WI38 (cell line): ENCODE measurements at regions not wholly inside any gene's neighbourhood (a gene's known extent, or its start where the extent isn't known, plus 50 kb on each side); places are given as distances from the start of the nearest gene placed in this dataset.
"Not testable (repeated sequence)": the region's sequence is repeated elsewhere in the genome, so short reads cannot be mapped to it uniquely, and the experiment has no call there.

Experiments used
- H3K4me3 ChIP-seq: 2 replicates; pipeline ENCODE4 v1.5.1; 2011; ENCODE audit warnings: low read depth, mild to moderate bottlenecking, control low read depth, low read length
- TF ChIP-seq, protein P1 (sequence below): IDR thresholded peaks from 2 replicates; pipeline ENCODE4 v1.5.1; 2012; ENCODE audit warnings: low read depth, mild to moderate bottlenecking, control low read depth, low read length

DNA sequence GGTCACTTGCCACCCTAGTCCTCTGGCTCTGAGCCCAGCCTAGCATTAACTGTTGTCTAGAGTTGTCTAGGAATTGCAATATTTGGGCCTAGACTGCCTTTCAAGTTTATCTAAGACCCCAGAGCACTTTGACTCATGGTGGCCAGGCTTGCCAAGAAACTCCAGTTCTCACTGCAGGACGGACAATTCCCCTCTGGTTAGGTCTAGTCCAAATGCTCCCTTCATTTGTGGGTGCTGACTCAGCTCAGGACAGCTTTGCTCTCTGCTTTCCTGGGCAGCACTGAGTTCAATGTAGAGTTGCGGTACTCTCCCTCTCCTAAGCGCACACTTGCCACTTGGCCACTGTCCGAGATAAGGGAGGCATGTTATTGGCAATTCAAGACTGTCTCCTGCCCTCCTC lies 619.4 kb downstream of the TLE1 start:
- no peak overlapping the region for H3K4me3 ChIP-seq
- TF ChIP-seq, protein P1, sequence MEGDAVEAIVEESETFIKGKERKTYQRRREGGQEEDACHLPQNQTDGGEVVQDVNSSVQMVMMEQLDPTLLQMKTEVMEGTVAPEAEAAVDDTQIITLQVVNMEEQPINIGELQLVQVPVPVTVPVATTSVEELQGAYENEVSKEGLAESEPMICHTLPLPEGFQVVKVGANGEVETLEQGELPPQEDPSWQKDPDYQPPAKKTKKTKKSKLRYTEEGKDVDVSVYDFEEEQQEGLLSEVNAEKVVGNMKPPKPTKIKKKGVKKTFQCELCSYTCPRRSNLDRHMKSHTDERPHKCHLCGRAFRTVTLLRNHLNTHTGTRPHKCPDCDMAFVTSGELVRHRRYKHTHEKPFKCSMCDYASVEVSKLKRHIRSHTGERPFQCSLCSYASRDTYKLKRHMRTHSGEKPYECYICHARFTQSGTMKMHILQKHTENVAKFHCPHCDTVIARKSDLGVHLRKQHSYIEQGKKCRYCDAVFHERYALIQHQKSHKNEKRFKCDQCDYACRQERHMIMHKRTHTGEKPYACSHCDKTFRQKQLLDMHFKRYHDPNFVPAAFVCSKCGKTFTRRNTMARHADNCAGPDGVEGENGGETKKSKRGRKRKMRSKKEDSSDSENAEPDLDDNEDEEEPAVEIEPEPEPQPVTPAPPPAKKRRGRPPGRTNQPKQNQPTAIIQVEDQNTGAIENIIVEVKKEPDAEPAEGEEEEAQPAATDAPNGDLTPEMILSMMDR: no peak

DNA sequence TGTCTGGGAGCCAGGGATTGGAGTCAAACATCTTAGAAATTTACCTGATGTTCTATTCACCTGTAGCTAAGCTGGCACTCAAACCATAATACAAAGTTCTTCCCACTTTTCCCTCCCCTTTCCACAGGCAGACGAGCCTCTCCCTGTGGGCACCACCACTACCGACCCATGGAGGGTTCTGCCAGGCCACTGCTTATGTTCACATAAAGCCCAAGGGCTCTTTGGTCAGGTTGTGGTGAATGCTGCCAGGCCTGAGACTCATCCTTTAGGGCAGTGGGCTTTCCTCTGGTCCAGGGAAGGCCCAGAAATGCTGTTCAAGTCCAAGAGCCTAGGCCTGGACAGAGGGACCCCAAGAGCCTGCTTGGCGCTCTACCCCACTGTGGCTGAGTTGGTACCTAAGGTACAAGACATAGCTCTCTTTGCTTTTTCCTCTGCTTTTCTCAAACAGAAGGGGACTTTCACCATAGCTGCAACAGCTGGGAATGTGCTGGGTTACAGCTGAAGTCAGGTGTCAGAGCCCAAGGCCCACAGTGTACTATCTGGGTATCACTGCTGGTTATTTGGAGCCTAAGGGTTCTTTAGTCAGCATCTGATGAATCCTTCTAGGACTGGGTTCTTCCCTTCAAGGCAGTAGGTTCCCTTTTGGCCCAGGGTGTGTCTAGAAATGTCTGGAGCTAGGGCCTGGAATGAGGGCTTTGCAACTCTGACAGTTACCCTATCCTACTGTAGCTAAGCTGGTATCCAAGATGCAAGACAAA lies 620.1 kb downstream of the TLE1 start:
- H3K4me3 ChIP-seq: no peak overlapping the region

DNA sequence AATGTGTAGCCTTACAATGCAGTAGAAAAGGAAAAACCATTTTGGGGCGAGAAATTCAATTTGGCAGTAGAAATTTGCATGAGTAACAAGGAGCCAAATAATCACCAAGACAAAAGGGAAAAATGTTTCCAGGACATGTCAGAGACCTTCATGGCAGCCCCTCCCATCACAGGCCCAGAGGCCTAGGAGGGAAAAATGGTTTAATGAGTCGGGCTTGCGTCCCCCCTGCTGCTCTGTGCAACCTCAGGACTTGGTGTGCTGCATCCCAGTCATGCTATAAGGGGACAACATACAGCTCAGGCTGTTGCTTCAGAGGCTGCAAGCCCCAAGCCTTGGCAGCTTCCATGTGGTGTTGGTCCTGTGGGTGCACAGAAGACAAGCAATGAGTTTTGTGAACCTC lies 626.4 kb downstream of the TLE1 start:
- H3K4me3 ChIP-seq: not testable (repeated sequence)

More for the DNA sequence above, 620.1 kb downstream of the TLE1 start:
- TF ChIP-seq, protein P1: no peak

DNA sequence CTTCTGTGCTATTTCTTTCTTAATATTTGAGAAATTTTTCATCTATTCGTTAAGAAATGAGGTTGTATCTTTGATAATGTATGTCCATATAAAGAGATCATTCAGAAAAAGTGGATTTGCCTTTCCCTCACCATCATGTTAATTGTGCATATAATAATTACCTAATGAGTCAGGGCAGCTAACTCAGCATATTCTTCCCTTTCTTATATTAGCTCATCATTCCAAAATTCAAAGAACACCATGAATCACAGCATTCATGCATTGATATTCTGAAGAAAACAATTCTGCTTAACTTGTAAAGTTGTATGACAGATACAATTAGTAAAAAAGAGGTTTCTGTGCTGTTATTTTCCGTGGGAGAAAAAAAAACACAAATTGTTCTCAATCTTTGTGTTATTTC lies 630.6 kb downstream of the TLE1 start:
- TF ChIP-seq, protein P1: no peak

DNA sequence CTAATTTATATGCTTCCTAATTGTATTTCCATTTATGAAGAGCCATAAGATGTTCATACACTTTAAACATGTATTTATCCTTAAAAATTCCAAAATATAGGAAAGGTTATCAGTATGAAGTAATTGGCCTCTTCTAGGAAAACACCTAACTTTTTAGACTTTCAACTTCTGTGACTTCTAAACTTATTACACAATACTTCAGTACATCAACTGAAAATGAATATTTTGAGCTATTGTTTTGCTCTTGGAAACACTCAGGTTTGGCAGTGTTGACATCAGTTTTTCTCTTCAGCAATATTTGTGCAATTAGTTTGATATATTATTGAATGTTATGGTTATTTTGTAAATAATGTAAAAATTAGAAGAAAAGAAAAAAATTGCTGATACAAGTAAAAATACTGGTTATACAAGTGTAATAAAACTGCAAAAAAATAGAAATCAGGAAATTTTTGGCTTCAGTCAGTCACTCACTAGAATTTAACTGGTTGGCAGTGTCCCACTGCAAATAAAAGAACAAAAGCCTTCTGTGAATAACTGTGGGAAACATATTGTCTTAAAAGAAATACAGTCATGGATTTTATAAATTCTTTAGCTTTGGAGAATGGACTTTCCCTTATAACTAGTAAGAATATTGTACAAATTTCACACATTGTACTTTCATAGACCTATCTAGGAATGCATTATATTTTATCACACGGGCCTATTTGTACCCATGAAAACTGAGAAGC lies 635.9 kb downstream of the TLE1 start:
- TF ChIP-seq, protein P1: no peak
- no peak overlapping the region for H3K4me3 ChIP-seq

More for the DNA sequence above, 630.6 kb downstream of the TLE1 start:
- no peak overlapping the region for H3K4me3 ChIP-seq

DNA sequence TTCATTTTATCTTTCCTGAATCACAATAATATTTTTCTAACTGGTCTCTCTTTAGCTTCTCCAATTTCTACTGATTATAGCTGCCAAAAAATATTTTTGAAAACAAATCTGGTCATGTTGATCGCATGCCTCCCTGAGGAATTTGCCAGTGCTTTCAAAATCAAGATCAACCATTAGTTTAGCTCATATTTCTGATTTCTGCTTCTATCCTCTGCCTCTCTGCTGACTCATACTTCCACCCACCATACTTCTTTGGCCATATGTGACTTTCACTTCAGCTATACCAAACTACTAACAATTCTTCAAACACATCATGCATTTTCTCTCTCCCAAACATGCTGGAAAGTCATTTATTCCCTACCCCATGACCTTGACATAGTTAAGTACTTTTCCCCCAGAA lies 636.5 kb downstream of the TLE1 start:
- TF ChIP-seq, protein P1: no peak
- no peak overlapping the region for H3K4me3 ChIP-seq

DNA sequence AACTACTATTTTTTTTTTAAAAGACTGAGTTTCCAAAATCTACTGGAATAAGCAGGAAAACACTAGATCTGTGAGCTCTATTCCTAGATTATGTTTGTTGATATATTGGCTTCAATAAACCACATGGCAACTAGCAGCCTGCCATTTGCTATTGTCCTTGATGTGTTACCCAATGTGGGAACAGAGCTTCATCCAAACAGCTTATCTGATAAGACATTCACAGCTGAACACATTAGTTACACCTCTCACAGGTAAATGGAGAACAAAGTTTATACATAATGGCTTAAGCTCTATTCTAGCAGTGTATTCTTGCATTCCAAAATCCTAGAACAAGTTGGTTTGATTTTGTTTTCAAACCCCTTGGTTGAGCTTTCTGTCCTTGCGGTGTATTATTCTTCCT lies 642.1 kb downstream of the TLE1 start:
- TF ChIP-seq, protein P1: no peak
- no peak overlapping the region for H3K4me3 ChIP-seq
